H1 (cell line): ENCODE measurements at regions not wholly inside any gene's neighbourhood (a gene's known extent, or its start where the extent isn't known, plus 50 kb on each side); places are given as distances from the start of the nearest gene placed in this dataset.

Source experiments
- CTCF ChIA-PET: fragments of 300-600 bp; sonication (Branson Sonifier 250); formaldehyde crosslinking; loops from one replicate; lab custom pipeline; 2021; ENCODE audit not compliant: partially characterized antibody; lab: Charles Lee
- POLR2A ChIA-PET: fragments of 300-600 bp; sonication (Branson Sonifier 250); formaldehyde crosslinking; loops from one replicate; lab custom pipeline; 2021; ENCODE audit warnings: inconsistent platforms; ENCODE audit not compliant: partially characterized antibody; lab: Charles Lee
- DNase-seq, 2 experiments: peaks; one replicate each; pipeline versions ENCODE4 v3.0.0 to v3.0.0-alpha.2; 2010 to 2022; ENCODE audit warnings: low spot score in 2 of 2, low read depth in 1 of 2, mixed read lengths in 1 of 2
- FAIRE-seq: peaks from 2 replicates; lab custom pipeline; 2011; peaks lifted over from hg19 to GRCh38; lab: Jason Lieb, UNC
- H2AFZ ChIP-seq: 2 replicates; pipeline ENCODE4 v1.8.1; 2012; ENCODE audit warnings: low read length, inconsistent platforms
- H2AK5ac ChIP-seq: 2 replicates; pipeline ENCODE4 v1.6.1; 2013; ENCODE audit warnings: low read depth, low read length
- H2BK120ac ChIP-seq: replicated peaks from 2 replicates; pipeline ENCODE3; 2013; ENCODE audit warnings: low read depth, low read length, inconsistent platforms
- H2BK12ac ChIP-seq: 2 replicates; pipeline ENCODE4 v1.6.1; 2013; ENCODE audit warnings: low read depth, low read length
- H2BK15ac ChIP-seq: 2 replicates; pipeline ENCODE4 v1.6.1; 2013; ENCODE audit warnings: low read length
- H2BK20ac ChIP-seq: 2 replicates; pipeline ENCODE4 v1.6.1; 2013; ENCODE audit warnings: low read length
- H2BK5ac ChIP-seq: 2 replicates; pipeline ENCODE4 v1.6.1; 2013; ENCODE audit warnings: low read depth, low read length
- H3K14ac ChIP-seq: 2 replicates; pipeline ENCODE4 v1.6.1; 2013; ENCODE audit warnings: inconsistent platforms; ENCODE audit not compliant: insufficient read length
- H3K18ac ChIP-seq: 2 replicates; pipeline ENCODE4 v1.6.1; 2013; ENCODE audit warnings: low read length; ENCODE audit errors: extremely low read depth
- H3K23ac ChIP-seq: 2 replicates; pipeline ENCODE4 v1.6.1; 2013; ENCODE audit warnings: inconsistent platforms; ENCODE audit not compliant: insufficient read length
- H3K23me2 ChIP-seq: 2 replicates; pipeline ENCODE4 v1.6.1; 2013; ENCODE audit warnings: low read depth, low read length
- H3K27ac ChIP-seq: 2 replicates; pipeline ENCODE4 v1.6.1; 2011; ENCODE audit warnings: low read depth, low read length, inconsistent platforms
- H3K27me3 ChIP-seq, 4 experiments: replicated peaks in 1 of 4; 1 replicate in 1 of 4; 2 replicates in 3 of 4; pipeline versions ENCODE4 v1.6.1 to v1.8.1; 2011 to 2013; ENCODE audit warnings: low read length in 3 of 4, mild to moderate bottlenecking in 3 of 4, inconsistent platforms in 2 of 4, mixed read lengths in 2 of 4, moderate library complexity in 1 of 4; ENCODE audit not compliant: control insufficient read depth in 3 of 4, insufficient read depth in 3 of 4; ENCODE audit errors: extremely low read depth in 1 of 4
- H3K36me3 ChIP-seq, 4 experiments: 2 replicates each; pipeline versions ENCODE4 v1.6.1 to v1.8.1; 2011 to 2013; ENCODE audit warnings: mild to moderate bottlenecking in 4 of 4, low read length in 3 of 4, moderate library complexity in 2 of 4, control low read depth in 1 of 4, inconsistent platforms in 1 of 4; ENCODE audit not compliant: insufficient read depth in 4 of 4, control insufficient read depth in 2 of 4
- H3K4ac ChIP-seq: replicated peaks from 2 replicates; pipeline ENCODE3; 2013; ENCODE audit warnings: low read length, low read depth, mixed read lengths, inconsistent platforms; ENCODE audit not compliant: insufficient read length
- H3K4me1 ChIP-seq, 4 experiments: replicated peaks in 1 of 4; 1 replicate in 1 of 4; 2 replicates in 3 of 4; pipeline versions ENCODE4 v1.6.1 to v1.8.1; 2011 to 2013; ENCODE audit warnings: low read length in 3 of 4, inconsistent platforms in 2 of 4, mixed read lengths in 1 of 4; ENCODE audit not compliant: insufficient read depth in 4 of 4, control insufficient read depth in 3 of 4
- H3K4me2 ChIP-seq, 2 experiments: 2 replicates each; pipeline versions ENCODE4 v1.6.1 to v1.8.1; 2011 to 2013; ENCODE audit warnings: low read depth in 2 of 2, low read length in 2 of 2, control low read depth in 1 of 2, inconsistent platforms in 1 of 2, mild to moderate bottlenecking in 1 of 2; ENCODE audit not compliant: insufficient read depth in 1 of 2
- H3K4me3 ChIP-seq, 4 experiments: fragments of 200-600, 300-600 bp in 1 of 4; sonication (generic), shearing (Covaris generic), sonication (Bioruptor Twin) in 1 of 4; 2 replicates each; pipeline versions ENCODE4 v1.5.1 to v1.8.1; 2011 to 2016; ENCODE audit warnings: low read length in 4 of 4, low read depth in 3 of 4, control low read depth in 2 of 4, inconsistent platforms in 2 of 4, mild to moderate bottlenecking in 2 of 4, mixed read lengths in 1 of 4, moderate library complexity in 1 of 4; ENCODE audit not compliant: insufficient read depth in 2 of 4; ENCODE audit errors: extremely low read depth in 1 of 4
- H3K56ac ChIP-seq: replicated peaks from 2 replicates; pipeline ENCODE3; 2013; ENCODE audit warnings: low read depth, mild to moderate bottlenecking, mixed read lengths, low read length, inconsistent platforms; ENCODE audit not compliant: insufficient read length
- H3K79me1 ChIP-seq: 2 replicates; pipeline ENCODE4 v1.6.1; 2013; ENCODE audit warnings: low read depth, low read length, control low read depth
- H3K79me2 ChIP-seq, 2 experiments: 2 replicates each; pipeline versions ENCODE4 v1.6.1 to v1.8.1; 2012 to 2013; ENCODE audit warnings: low read length in 2 of 2, mild to moderate bottlenecking in 2 of 2, inconsistent platforms in 1 of 2; ENCODE audit not compliant: insufficient read depth in 2 of 2, control insufficient read depth in 1 of 2
- H3K9ac ChIP-seq, 4 experiments: replicated peaks in 1 of 4; 1 replicate in 1 of 4; 2 replicates in 3 of 4; pipeline versions ENCODE4 v1.6.1 to v1.8.1; 2011 to 2013; ENCODE audit warnings: low read depth in 3 of 4, low read length in 3 of 4, control low read depth in 2 of 4, mild to moderate bottlenecking in 2 of 4, moderate library complexity in 2 of 4, inconsistent platforms in 1 of 4; ENCODE audit errors: extremely low read depth in 1 of 4
- H3K9me3 ChIP-seq, 2 experiments: 2 replicates each; pipeline versions ENCODE4 v1.6.1 to v1.8.1; 2012 to 2013; ENCODE audit warnings: mild to moderate bottlenecking in 2 of 2, moderate library complexity in 2 of 2, control low read depth in 1 of 2, inconsistent platforms in 1 of 2, low read depth in 1 of 2, low read length in 1 of 2, mixed read lengths in 1 of 2; ENCODE audit not compliant: insufficient read depth in 2 of 2
- H4K20me1 ChIP-seq, 2 experiments: replicated peaks in 1 of 2; 2 replicates each; pipeline versions ENCODE3 to v1.8.1; 2011 to 2013; ENCODE audit warnings: inconsistent platforms in 2 of 2, low read length in 2 of 2, mild to moderate bottlenecking in 1 of 2; ENCODE audit not compliant: insufficient read depth in 2 of 2, control insufficient read depth in 1 of 2
- H4K5ac ChIP-seq: 2 replicates; pipeline ENCODE4 v1.6.1; 2013; ENCODE audit warnings: low read length, low read depth, mixed read lengths, inconsistent platforms; ENCODE audit not compliant: insufficient read length
- H4K8ac ChIP-seq: 2 replicates; pipeline ENCODE4 v1.8.0; 2013; ENCODE audit warnings: mild to moderate bottlenecking, moderate library complexity, low read length, inconsistent platforms; ENCODE audit not compliant: insufficient read depth; ENCODE audit errors: extremely low read depth
- H4K91ac ChIP-seq: replicated peaks from 2 replicates; pipeline ENCODE3; 2013; ENCODE audit warnings: low read length, mixed read lengths, inconsistent platforms; ENCODE audit not compliant: insufficient read length
- SUZ12 ChIP-seq: fragments of 200-600 bp; sonication (generic); IDR thresholded peaks from 2 replicates; pipeline ENCODE4 v1.6.1; 2012; ENCODE audit warnings: mild to moderate bottlenecking, inconsistent platforms, low read length, moderate library complexity, mixed read lengths

DNA sequence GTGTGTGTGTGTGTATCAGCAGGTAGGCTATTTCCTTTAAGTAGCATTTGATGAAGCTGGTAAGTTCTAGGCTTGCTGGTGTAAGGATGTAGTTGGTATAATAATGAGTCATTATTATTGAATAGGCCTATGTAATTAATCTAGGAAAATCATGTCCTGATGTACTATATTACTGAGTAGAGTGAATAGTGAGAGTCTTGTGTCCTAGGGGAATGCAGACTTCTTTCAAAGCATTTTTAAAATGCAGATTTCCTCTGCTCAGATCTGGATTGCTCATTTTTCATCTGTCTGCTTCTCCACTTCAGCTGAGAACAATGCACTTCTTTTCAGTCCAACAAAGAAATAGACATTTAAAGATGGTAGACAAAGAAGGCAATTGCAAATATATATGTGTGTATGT lies 434.2 kb upstream of the ONECUT1 start:
- Histone ChIP-seq H3K4me1 (no peaks in the 10 kb centered on the region), H2AK5ac (no peak overlapping the region), H2BK20ac (no peak overlapping the region), H2BK120ac (no peak overlapping the region), H4K91ac (no peak overlapping the region), H4K20me1 (no peaks in the 10 kb centered on the region), H3K23ac (no peak overlapping the region), H3K14ac (no peak overlapping the region), H3K56ac (no peak overlapping the region), H3K27me3 (no peaks in the 10 kb centered on the region), H3K4me3 (no peak overlapping the region), H3K36me3 (no peaks in the 10 kb centered on the region), H3K4me2 (no peak overlapping the region), H2AFZ (no peak overlapping the region), H3K23me2 (no peaks in the 10 kb centered on the region), H2BK15ac (no peak overlapping the region), H3K27ac (no peak overlapping the region), H3K79me1 (no peaks in the 10 kb centered on the region), H4K5ac (no peak overlapping the region), H2BK12ac (no peak overlapping the region), H3K9ac (no peak overlapping the region), H3K79me2 (no peaks in the 10 kb centered on the region), H4K8ac (no peak overlapping the region), H2BK5ac (no peak overlapping the region), H3K4ac (no peak overlapping the region), H3K18ac (no peak overlapping the region), H3K9me3 (no peaks in the 10 kb centered on the region)
- TF ChIP-seq SUZ12: no peak
- DNase-seq (no peak), FAIRE-seq (no peak)
- CTCF ChIA-PET: no interaction called here
- POLR2A ChIA-PET: no interaction called here
